ENCODE measurements at regions not wholly inside any gene's neighbourhood (a gene's known extent, or its start where the extent isn't known, plus 50 kb on each side); places are given as distances from the start of the nearest gene placed in this dataset.

- TF ChIP-seq REST (IDR thresholded peaks at IDR 0.05; ENCODE audit: unreplicated experiment) (no peak), JUNB (IDR thresholded peaks at IDR 0.05; ENCODE audit: unreplicated experiment) (no peak), CTCF (conservative IDR thresholded peaks at IDR 0.05; ENCODE audit: low read depth in 2 of 2) (no peak), CREB1 (CRISPR knock-in tag; IDR thresholded peaks at IDR 0.05; ENCODE audit: low read depth) (no peak), ZNF114 (CRISPR knock-in tag; IDR thresholded peaks at IDR 0.05) (no peak), EZH2phosphoT487 (IDR thresholded peaks at IDR 0.05; ENCODE audit: unreplicated experiment) (no peak), ZNF331 (CRISPR knock-in tag; IDR thresholded peaks at IDR 0.05; ENCODE audit: low read depth) (no peak), ETS1 (IDR thresholded peaks at IDR 0.05) (no peak), EZH2 (IDR thresholded peaks at IDR 0.05; ENCODE audit: low read depth, unreplicated experiment) (no peak)
Observed at GRCh38 chr7:45410893-45411292, 163.3 kb upstream of the ADCY1 start (continued).

GRCh38 chr7:45413419-45413818, 160.7 kb upstream of the ADCY1 start:
- Mint-ChIP-seq H3K36me3 (ENCODE audit: low read depth) (peaks cover 4% of the 10 kb centered on the region; the same call in 2 of the 3 replicates), H3K27ac (no peak overlapping the region), H3K27me3 (ENCODE audit: insufficient read depth, low read depth, poor library complexity) (peaks cover 1% of the 10 kb centered on the region), H3K4me3 (no peak overlapping the region), H3K9me3 (peaks cover 11% of the 10 kb centered on the region), H3K4me1 (peaks cover under 1% of the 10 kb centered on the region; the same call in 2 of the 3 replicates)
- Histone ChIP-seq H3K4me2 (no peak overlapping the region), H3K27ac (ENCODE audit: low read depth) (no peak overlapping the region), H4K20me1 (replicated peaks; ENCODE audit: insufficient read depth) (no peaks in the 10 kb centered on the region), H3F3A (replicated peaks; ENCODE audit: low read depth) (no peaks in the 10 kb centered on the region), H3K9me2 (ENCODE audit: insufficient read depth) (peaks cover 3% of the 10 kb centered on the region; the same call in 1 of the 2 replicates), H2AFZ (no peak overlapping the region), H3K27me3 (ENCODE audit: insufficient read depth) (no peaks in the 10 kb centered on the region), H3K79me2 (replicated peaks; ENCODE audit: insufficient read depth) (no peaks in the 10 kb centered on the region), H3K36me3 (ENCODE audit: insufficient read depth) (no peaks in the 10 kb centered on the region), H3K4me3 (no peak overlapping the region), H3K4me1 (ENCODE audit: insufficient read depth) (no peaks in the 10 kb centered on the region)
- TF ChIP-seq CREB1 (CRISPR knock-in tag; IDR thresholded peaks at IDR 0.05; ENCODE audit: low read depth) = no peak
- no peak for TF ChIP-seq ZNF331 (CRISPR knock-in tag; IDR thresholded peaks at IDR 0.05; ENCODE audit: low read depth)
- no peak for TF ChIP-seq STAT1 (IDR thresholded peaks at IDR 0.05; ENCODE audit: unreplicated experiment)
- no peak for TF ChIP-seq NANOG (IDR thresholded peaks at IDR 0.05; ENCODE audit: borderline replicate concordance)
- no peak for TF ChIP-seq EZH2phosphoT487 (IDR thresholded peaks at IDR 0.05; ENCODE audit: unreplicated experiment)
- TF ChIP-seq EZH2 (IDR thresholded peaks at IDR 0.05; ENCODE audit: low read depth, unreplicated experiment) = no peak
- no peak for TF ChIP-seq ZNF114 (CRISPR knock-in tag; IDR thresholded peaks at IDR 0.05)
- no peak for DNase-seq (ENCODE audit: low spot score)
- ATAC-seq = no peak

Measured in GM23338 (cell line).